B cell (primary cell): ENCODE measurements at regions not wholly inside any gene's neighbourhood (a gene's known extent, or its start where the extent isn't known, plus 50 kb on each side); places are given as distances from the start of the nearest gene placed in this dataset.

Source experiments
- CTCF ChIP-seq: fragments of 200-600 bp; IDR thresholded peaks from one replicate; pipeline ENCODE4 v1.8.0; 2022; ENCODE audit warnings: antibody characterized with exemption, mild to moderate bottlenecking
- EZH2 ChIP-seq: IDR thresholded peaks from 2 replicates; pipeline ENCODE4 v1.6.1; 2012; ENCODE audit warnings: borderline replicate concordance, low read depth, mild to moderate bottlenecking, moderate library complexity, low read length; ENCODE audit not compliant: insufficient read depth, poor library complexity, severe bottlenecking

- TF ChIP-seq CTCF (no peak), EZH2 (no peak)
These were observed 306.1 kb downstream of the KCNC2 start for GRCh38 chr12:74903522-74903921.
